Activated CD4-positive, alpha-beta T cell treated with anti-CD3 and anti-CD28 coated beads, Interleukin-2, amount 50 U/mL, for 4 hours (primary cell): ENCODE measurements at regions not wholly inside any gene's neighbourhood (a gene's known extent, or its start where the extent isn't known, plus 50 kb on each side); places are given as distances from the start of the nearest gene placed in this dataset.
"Not testable (repeated sequence)": the region's sequence is repeated elsewhere in the genome, so short reads cannot be mapped to it uniquely, and the experiment has no call there.

Source experiments
- DNase-seq, 2 experiments: peaks; one replicate each; pipeline ENCODE4 v3.0.0-alpha.2; 2020

DNA sequence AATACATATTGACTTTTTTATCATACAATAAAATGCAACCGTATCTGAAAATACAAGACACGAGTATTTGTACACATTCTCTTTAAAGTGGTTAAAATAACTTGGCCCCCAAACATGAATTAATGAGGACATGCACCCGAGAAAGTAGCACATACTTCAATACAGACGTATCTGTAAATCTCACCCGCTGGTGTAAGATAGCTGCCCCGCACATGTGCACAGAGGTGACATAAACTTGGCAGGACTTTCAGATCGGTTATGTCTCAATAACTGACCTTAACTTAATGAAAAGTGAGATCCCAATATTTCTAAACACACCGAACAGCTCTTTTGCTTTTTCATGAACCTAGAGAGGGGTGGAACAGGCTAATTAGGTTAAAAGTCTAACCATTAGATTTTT is 91.5 kb upstream of the RPS6KA2 start:
- DNase-seq: no peak

DNA sequence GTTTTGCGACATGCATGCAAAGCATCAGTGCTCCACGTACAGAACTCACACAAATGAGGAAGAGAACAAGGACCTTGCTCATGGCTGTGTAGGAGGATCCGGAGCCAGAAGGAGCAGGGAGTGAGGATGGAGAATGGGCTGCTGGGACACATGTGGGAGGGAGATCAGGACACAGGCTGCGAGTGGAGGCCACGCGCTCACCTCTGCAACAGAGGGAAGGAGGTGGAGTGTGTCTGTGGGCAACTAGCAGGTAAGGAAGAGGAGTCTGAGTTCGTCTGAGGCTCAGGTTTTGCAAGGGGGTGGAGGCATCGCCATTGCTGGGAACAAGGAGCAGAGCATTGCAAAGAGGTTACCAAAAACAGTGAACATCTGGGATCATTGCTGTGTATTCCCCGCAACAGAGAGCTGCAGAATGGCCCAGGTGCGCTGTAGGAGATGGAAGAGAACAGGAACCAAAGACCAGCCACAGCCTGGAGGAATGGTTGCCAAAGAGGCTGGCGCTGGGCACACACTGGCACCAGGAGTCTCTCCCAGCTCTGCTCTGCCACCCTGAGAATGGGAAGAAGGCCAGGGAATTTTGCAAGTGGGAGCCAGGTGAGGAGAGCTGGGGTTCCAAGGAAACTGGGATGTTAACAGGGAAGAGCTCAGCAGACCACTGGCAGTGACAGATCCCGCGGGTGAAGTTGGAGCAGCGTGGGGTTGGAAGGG is 90.0 kb upstream of the RPS6KA2 start:
- no peak for DNase-seq

DNA sequence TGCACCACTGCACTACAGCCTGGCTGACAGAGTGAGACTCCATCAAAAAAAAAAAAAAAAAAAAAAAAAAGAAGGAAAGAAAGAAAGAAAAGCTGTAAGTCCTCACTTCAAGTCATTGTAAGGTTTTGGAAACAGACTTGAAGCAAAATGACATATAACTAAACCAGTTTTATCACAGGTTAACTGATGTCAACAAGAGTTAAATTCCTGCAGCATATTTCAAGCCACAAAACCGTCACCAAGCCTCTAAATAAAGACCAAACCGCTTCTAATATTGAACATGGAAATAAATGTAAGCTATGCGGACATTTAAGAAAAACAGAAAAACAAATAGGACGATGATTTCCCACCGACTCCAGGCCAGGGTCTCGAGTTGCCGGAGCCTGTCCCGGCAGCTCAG is 88.9 kb upstream of the RPS6KA2 start:
- DNase-seq: no peak

DNA sequence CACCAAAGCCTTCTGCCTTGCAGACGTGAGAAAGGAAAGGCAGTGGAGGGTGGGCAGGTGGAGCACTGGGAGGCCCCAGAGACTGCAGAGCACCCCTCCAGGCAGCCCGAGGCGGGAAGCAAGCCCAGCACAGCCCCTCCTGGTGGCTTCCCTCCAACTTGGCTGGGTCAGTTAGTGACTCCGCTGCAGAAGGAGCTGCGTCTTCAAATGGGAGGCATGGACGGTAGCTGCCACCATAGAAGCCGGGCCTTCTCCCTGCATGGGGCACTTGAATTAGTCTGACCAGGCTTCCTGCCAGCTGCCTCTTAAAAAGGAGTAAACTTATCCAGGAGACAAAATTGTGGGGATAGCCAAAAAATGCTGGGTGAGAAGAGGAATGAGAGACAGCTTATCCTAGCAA is 88.0 kb upstream of the RPS6KA2 start:
- DNase-seq: no peak

DNA sequence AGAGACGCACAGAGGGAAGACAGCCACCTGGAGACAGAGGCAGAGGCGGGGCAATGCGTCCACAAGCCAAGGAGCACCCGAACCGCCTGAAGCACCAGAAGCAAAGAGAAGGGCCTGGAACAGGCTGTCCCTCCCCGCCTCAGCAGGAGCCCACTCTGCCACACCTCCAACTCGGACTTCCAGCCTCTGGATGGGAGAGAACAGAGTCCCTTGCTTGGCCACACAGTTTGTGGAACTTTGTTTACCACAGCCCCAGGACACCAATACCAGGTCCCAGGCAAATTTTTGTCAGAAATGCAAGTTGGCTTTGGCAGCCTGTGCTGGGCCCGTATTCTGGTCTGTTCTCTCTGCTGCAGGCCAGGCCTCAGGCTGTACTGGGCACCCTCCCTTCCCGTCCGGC is 87.5 kb upstream of the RPS6KA2 start:
- no peak for DNase-seq

DNA sequence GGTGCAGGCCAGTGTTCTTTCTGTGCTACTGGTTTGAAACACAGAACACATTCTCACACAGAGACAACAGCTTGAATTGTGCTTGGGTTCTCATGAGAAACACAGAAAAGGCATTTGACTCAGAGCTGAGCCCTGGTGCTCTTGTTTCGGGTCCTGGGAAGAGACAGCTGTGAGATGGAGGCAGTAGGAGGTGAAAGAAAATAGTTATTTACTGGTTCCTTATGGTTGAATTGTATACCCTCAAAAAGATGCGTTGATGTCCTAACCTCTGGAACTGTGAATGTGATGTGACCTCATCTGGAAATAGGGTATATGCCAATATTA is 87.1 kb upstream of the RPS6KA2 start:
- DNase-seq: no peak

DNA sequence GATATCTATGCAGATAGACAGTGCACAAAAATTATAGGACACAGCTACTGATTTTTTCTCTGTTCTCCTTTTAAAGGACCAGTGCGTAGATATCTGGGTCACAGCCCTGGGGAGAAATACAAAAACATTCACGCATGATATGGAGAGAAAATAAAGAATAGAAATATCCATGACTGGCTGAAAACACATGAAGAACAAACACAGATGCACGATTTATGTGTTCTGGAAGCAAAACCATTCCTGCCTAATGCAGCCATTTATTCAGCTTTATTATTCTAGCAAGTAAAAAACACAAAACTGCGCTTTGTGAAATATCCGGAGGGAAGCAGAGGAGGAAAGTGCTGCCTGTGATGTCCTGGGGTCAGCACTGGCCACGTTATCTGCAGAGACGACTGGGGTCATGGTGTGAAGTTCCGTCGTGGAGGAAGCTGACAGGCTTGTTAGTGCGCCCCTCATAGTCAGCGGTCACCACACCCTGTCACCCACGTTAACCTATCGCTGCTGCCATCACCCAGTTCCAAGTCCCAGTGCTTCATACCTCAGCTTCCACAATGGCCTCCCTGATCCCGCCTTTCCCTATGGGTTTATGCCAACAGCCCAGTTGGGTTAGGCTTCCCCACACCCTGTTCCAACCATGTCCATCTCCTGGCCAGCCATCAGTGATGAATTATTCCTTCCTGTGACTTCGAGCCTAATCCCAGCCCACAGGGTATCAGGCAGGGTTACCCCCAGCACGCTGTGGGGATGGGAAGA is 86.6 kb upstream of the RPS6KA2 start:
- DNase-seq: no peak

DNA sequence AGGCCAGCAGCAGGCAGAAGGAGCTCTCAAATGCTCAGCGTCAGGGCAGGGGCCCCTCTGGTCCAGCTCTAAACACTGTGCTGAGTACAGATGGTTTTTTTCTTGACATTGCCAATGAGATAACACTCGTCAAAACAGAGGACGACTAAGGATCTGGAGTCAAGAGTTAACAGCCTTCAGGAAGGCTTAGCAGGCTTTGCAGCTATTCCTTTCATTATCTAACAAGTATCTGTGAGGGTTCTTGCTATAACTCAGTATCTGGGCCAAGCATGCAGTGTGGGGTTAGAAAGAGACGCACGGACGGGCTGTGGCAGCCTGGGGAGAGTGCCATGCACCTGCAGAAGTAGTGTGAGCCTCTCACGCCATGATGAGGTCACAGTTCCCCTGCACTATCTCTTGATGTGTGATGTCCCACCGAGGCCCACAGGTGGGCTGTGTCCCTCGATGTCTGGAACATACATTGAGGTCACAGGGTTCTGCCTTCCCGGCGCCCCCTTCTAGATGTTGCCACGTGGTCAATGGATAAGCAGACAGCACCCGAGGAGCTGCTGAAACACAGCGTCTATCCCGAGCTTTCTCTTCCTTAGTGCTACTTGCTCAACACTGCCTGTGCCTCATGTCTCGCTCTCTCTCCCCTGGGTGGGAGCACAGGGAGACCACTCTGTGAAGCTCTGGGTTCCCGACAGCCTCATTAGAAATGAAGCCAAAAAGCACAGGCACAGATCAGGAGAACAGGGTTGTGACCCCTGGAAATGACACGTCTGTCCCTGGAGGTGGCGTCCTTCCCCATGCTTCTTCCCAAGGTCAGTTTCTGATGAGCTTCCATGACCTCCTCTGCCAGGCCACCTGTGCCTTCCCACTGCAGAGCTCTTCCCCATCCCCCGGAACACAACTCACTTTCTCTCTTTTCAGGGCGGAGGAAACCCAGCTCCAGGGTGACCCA is 85.5 kb upstream of the RPS6KA2 start:
- no peak for DNase-seq

DNA sequence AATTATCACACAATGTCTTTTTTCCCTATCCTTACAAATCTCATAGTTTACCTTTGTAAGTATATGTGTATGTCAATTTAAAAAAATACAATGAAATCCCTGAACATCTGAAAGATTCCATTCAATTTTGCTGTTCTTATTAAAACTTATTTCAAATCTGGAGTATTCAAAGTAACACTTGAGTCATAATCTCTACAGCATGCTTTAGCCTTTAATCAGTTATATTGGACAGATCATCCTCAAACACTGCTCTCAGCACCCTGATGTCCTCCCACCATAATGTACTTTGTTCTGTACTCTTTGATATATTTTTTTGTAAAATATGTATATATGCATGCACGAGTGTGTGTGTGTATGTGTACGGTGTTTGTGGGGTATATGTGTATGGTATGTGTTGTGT is 83.0 kb upstream of the RPS6KA2 start:
- DNase-seq: no peak

DNA sequence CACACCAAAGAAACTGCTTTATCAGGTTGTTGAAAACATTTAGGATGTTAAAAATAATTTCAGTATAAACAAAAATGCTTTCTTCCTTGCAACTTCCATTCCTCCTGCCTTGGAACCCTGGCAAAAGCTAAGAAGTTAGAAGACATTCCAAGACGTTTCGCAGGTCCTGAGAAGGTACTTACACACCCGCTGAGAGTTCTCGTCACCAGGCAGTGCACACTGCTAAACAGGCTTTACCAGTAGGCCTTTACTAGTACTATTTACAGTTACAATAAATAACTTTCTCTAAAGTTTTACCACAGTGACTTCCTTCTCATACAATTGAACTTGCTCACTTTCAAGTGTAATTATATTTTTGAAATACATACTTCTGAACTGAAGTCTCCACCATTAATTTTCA is 81.4 kb upstream of the RPS6KA2 start:
- no peak for DNase-seq

DNA sequence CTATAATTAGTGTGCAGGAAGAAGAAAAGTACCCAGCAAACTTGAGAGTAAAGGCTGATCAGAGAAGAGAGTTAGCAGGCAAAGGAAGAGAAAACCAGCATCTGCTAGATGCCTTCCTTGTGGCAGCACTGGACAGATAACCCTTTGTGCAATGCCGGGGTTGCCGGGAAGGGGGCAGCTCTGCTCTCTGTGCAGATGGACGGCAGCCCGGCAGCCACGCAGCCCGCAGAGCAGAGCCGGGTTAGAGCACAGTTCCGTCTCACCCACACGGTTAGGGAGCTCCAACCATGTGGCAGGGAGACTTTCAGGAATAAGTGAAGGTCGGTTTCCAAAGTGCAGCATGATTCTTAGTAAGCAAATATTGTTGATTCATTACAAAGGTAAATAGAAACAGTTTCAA is 80.0 kb upstream of the RPS6KA2 start:
- no peak for DNase-seq

DNA sequence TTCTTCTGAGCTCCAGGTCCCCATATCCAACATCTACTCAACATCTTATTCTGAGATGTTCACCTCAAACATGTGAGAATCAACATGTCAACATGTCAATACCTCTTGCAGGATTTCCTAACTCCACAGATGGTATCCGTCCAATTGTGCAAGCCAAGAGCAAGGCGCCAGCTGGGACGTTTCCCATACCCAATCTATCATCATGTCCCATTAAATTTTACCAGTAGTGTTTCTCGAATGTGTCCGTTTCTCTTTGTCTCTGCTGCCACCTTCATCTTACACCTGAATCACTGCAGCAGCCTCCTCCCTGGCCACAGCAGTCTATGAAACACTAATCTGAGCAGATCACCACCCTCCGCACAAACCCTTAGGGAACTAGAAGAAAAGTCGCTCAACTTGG is 78.0 kb upstream of the RPS6KA2 start:
- no peak for DNase-seq

DNA sequence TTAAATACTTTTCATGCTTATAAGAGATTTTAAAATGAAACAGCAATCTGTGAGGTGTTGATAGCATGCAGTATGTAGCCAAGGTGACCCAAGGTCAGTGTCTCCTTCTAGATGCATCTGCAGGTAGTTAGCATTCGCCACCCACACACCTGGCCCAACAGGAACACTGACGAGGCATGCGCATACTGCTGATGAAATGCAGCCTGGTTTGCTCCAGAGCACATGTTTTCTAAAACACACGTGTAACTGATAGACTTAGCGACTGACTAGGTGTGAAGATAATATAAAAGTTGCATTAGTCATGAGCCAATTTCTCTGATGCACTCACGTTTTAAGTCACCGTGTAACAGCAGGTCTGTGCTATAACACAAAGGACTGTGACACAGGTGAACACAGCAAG is 77.1 kb upstream of the RPS6KA2 start:
- DNase-seq: no peak

DNA sequence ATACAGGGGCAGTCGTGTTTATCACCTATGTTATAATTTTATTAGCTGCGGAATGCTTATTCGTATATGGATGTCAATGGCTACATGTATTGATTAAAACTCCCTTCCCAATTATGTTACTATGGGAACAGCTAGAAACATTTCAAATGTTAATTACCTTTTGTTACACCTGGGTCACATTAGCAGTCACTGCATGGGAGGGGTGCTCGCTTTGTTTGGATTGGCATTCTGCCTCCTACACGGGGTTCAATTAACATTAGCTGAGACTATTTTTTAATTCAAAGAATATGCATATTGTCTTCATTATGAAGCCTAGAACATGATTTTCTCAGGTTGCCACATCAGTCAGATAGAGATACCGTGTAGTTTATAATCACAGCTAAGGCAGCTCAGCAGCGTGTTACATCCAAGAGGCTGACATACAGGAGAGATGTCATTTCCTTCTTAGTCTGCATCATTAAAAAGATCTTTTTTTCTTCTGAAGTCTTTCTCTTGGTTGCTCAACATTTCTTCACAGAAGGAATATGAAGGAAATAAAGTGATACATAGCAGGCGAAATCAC is 76.2 kb upstream of the RPS6KA2 start:
- DNase-seq: no peak

DNA sequence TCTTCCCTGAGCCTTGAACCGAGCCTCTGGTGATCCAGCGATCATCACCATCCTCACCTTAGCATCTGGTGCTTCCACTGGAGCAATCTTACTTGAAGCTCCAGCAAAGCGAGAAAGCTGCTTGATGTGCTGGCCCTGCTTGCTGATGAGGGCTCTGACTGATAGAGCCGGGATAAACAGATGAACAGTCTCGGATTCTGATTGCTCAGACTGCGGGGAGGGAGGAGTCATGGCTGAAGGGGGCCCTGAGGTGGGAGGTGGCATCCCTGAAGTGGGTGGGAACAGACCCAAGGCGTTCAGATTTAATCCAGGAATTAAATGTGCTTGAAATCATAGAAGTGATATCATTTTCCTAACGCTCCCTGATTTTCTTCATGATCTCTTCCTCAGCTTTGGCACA is 74.4 kb upstream of the RPS6KA2 start:
- not testable (repeated sequence) for DNase-seq

DNA sequence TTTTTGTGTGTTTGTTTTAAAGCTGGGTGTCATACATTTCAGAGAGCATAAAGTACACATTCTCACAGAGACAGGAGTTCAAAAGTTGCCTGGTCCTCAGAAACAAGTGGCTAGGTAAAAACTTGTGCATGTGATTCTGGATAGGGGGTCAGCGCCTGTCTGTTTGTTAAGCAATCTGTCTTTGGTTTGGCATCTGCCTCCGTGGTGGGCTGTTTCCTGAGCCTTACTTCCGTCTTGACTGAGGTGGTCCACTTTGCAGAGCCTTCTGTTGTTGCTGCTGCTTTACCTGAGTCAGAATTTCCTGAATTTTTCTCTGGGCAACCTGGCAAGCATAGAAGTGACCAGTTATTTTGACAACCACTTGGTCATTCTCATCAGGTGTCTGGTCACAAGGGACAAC is 73.8 kb upstream of the RPS6KA2 start:
- DNase-seq: not testable (repeated sequence)

DNA sequence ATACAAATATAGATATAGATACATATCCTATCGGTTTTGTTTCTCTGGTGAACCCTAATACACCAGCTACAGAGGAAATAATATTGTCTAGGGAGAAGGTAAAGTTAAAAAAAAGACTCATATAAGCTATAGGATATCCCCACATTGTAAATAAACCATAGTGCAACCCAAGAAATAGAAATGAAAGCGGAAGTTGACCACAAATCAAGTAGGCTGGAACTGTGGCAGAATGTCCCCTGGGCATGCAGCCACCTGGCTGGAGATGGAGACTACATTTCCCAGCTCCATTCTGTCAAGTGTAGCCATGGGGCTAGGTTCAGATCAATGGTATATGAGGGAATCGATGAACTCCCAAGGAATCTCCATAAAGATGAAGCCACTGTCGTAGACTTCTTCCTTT is 70.1 kb upstream of the RPS6KA2 start:
- DNase-seq: no peak

DNA sequence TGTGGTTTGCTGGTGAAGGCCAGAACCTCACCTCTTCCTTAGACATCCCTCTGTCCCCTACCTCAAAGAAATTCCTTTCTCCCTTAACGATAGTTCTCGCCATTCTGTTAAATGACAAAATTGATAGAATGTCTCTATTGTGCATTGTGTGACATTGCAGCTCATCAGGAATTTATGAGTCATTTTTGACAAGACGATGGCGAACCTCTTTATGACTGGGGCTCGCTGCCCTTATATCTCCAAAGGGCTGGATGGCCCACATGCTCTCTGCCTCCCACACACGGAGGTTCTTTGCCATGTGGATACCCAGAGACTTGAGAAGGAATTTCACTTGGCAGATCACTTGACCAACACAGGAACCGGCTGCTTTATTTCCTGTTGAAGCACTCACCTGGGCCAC is 66.8 kb upstream of the RPS6KA2 start:
- no peak for DNase-seq

DNA sequence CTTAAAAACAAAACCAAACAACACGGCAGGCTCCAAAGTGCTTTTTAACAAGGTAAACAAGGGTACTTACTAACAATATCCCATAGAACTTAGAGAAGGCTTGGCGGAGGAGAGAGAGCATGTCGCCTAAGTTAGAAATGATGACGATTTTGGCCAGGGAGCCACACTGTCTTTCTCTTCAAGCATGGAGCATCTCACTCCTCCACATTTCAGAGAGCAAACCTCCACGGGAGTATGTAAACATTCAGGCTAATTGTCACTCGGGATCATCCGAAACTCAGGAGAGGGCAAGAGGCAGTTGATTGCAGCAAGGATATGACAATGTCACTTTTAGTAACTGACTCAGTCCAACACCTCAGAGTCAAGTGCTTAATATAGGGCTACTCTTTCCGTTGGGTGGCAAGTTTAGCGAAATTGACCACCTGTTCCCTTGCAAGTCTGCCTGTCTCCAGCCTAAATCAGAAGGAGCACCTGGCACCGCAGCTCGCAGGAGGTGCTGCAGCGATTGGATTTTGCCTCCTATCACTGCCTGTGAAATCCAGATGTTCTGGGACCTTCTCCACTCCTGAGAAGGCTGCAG is 65.8 kb upstream of the RPS6KA2 start:
- DNase-seq: no peak

DNA sequence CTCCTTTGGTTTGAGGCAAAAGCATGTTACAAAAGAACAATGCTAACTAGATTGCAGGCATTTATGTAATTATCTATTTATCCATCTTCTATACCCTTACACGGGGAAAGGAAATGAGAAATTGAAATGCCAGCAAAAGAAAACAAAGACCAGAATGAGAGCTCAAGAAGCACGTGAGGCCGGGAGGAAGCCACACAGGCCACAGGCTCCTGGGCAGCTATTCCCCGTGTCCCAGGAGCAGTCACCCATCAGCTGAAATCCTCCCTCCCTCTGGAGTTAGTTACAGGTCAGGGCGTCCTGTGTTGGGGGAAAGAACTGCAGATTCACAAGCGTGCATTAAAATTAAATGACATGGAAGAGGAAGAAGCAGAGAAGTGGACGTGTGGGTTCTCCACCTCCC is 64.7 kb upstream of the RPS6KA2 start:
- DNase-seq: no peak

DNA sequence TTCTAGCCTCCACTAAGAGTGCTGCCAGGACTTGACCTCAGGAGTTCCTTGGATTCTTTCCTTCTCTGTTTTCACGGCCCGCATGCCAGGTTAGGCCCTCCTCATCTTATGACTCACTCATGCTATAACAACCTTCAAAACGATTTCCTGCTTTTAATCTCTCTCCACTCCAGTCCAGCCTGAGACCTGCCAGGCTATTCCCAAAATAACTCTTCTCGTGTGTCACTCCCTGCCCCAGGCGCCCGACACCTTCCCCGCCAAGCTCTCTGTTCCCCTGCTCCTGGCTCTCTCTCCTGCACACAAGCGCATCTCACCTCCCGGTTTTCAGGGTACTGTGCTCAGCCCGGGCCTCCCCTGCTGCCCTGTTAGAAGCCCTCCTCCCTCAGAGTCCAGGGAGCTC is 64.1 kb upstream of the RPS6KA2 start:
- no peak for DNase-seq

DNA sequence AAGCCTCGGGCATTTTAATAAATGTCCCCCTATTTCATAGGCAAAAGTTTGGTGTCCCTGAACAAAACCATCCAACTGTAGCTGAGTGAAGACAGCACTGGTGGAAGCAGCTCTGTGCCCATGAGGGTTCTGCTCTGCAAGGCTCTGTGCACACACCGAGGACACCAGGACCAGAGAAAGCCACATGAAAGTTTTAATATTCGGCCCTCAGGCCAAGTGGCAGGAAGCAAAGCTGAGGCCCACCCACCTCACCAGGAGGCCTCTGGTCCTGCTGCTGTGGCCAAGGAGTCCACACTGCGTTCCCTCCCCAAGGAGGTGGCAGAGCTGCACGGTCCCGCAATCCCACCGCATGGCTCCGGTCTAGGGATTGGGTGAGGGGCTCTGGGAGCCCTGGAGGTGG is 62.6 kb upstream of the RPS6KA2 start:
- no peak for DNase-seq

DNA sequence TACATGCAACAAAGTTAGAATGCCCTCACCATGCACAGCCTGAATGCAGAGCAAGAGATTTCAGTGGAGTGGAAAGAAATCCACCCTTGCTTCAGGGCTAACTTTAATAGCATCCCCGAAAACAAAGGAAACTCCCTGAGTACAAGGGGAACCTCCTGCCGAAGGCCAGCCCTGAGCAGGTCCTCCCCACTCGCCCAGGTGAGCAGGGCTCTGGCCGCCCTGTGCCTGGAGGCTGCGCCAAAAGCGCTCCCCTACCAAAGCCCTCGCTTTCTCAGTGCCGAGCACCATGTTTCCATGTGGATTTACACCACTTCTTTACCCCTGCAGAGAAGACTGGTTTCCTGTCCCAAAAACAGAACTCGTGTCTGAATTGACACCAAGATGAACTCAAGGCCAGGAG is 61.9 kb upstream of the RPS6KA2 start:
- DNase-seq: no peak
